ENCODE measurements at regions not wholly inside any gene's neighbourhood (a gene's known extent, or its start where the extent isn't known, plus 50 kb on each side); places are given as distances from the start of the nearest gene placed in this dataset.

DNA sequence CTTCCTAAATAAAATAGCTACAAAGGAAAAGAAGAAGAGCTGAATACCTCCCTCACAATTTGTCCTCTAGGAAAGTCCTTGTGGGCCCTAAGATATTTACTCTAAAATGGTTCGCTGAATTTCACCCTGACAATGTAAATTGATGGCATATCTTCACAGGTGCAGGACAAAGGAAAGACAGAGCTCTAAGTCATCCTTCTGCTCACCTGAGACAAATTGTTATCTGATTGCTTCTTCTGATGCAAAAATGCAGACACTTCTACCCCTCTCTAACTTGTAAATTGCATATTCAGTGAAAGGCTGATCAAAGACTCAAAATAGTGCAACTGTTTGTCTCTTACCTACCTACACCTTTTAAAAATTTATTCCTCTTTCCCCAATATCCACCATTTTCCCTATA lies 747.2 kb upstream of the PRR20A start:
- CTCF ChIA-PET, result no interaction called here
- Histone ChIP-seq H3K27me3 (ENCODE audit: control insufficient read depth, insufficient read depth, low read length) (no peaks in the 10 kb centered on the region), H3K9me3 (ENCODE audit: control insufficient read depth, insufficient read depth, low read length) (no peaks in the 10 kb centered on the region), H3K27ac (ENCODE audit: low read depth, low read length) (no peak overlapping the region), H3K4me3 (ENCODE audit: low read depth, low read length) (no peak overlapping the region)
- TF ChIP-seq, protein P1, sequence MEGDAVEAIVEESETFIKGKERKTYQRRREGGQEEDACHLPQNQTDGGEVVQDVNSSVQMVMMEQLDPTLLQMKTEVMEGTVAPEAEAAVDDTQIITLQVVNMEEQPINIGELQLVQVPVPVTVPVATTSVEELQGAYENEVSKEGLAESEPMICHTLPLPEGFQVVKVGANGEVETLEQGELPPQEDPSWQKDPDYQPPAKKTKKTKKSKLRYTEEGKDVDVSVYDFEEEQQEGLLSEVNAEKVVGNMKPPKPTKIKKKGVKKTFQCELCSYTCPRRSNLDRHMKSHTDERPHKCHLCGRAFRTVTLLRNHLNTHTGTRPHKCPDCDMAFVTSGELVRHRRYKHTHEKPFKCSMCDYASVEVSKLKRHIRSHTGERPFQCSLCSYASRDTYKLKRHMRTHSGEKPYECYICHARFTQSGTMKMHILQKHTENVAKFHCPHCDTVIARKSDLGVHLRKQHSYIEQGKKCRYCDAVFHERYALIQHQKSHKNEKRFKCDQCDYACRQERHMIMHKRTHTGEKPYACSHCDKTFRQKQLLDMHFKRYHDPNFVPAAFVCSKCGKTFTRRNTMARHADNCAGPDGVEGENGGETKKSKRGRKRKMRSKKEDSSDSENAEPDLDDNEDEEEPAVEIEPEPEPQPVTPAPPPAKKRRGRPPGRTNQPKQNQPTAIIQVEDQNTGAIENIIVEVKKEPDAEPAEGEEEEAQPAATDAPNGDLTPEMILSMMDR (IDR thresholded peaks at IDR 0.05; ENCODE audit: low read depth, low read length), result no peak
- DNase-seq (ENCODE audit: low read depth, low spot score), result no peak
- POLR2A ChIA-PET, result no interaction called here

DNA sequence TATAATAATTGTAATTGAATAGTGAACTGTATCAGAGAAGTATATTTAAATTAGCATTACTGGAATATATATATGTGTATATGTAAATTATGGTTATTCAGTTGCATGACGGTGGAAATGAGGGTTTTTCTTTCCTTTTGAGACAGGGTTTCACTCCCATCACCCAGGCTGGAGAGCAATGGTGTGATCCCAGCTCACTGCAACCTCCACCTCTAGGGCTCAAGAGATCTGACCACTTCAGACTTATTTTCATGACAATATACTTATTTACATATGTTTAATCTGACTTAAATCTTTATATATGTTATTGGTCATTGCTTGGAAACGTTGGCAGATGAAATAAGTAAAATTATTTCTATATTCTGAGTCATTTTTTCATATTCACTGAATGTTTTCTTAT lies 744.4 kb upstream of the PRR20A start:
- H3K27me3 ChIP-seq (ENCODE audit: control insufficient read depth, insufficient read depth, low read length), result no peaks in the 10 kb centered on the region
- ChIA-PET POLR2A (no interaction called here), CTCF (no interaction called here)
- TF ChIP-seq, protein P1 (IDR thresholded peaks at IDR 0.05; ENCODE audit: low read depth, low read length), result no peak
- H3K9me3 ChIP-seq (ENCODE audit: control insufficient read depth, insufficient read depth, low read length), result peaks cover 9% of the 10 kb centered on the region
- no peak for DNase-seq (ENCODE audit: low read depth, low spot score)
- H3K27ac ChIP-seq (ENCODE audit: low read depth, low read length), result no peak overlapping the region
- no peak overlapping the region for H3K4me3 ChIP-seq (ENCODE audit: low read depth, low read length)

DNA sequence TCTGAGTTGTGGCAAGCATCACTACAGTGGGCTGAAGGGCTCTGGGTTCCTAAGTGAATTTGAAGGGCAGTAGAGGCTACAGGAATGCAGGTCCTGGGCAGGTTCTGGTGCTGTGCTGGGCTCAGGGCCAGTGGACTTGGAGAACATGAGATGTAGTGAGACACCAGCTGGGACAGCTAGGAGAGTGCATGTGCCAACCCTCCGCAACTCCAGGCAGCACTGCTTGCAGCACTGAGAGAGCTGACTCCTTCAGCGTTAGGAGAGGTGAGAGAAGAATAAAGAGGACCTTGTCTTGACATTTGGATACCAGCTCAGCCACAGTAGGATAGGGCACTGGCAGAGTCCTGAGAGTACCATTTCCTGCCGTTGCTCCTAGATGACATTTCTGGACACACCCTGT lies 739.9 kb upstream of the PRR20A start:
- DNase-seq (ENCODE audit: low read depth, low spot score), result no peak
- Histone ChIP-seq H3K27me3 (ENCODE audit: control insufficient read depth, insufficient read depth, low read length) (no peaks in the 10 kb centered on the region), H3K4me3 (ENCODE audit: low read depth, low read length) (no peak overlapping the region), H3K27ac (ENCODE audit: low read depth, low read length) (no peak overlapping the region), H3K9me3 (ENCODE audit: control insufficient read depth, insufficient read depth, low read length) (peaks cover 29% of the 10 kb centered on the region)
- POLR2A ChIA-PET, result no interaction called here
- CTCF ChIA-PET, result no interaction called here
- TF ChIP-seq, protein P1 (IDR thresholded peaks at IDR 0.05; ENCODE audit: low read depth, low read length), result no peak

DNA sequence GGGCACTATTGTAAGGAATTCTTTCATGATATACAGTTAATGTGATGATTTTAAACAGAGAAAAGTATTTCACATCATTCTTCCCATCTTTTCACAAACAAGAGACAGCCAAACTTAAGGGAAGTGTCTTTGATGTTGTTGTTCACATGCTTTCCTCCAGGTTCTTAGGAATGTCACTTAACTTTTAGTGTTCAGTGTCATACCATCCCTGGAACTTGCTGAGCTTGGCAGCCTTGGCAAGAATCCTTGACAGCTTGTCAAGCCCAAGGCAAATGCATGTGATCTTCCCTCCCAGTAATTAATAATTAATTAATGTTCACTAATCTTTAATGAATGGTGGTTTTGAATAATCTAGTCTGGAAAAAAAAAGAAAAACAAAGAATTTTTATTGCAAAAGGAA lies 727.9 kb upstream of the PRR20A start:
- Histone ChIP-seq H3K27ac (ENCODE audit: low read depth, low read length) (no peak overlapping the region), H3K9me3 (ENCODE audit: control insufficient read depth, insufficient read depth, low read length) (peaks cover 3% of the 10 kb centered on the region), H3K27me3 (ENCODE audit: control insufficient read depth, insufficient read depth, low read length) (no peaks in the 10 kb centered on the region), H3K4me3 (ENCODE audit: low read depth, low read length) (no peak overlapping the region)
- POLR2A ChIA-PET, result no interaction called here
- DNase-seq (ENCODE audit: low read depth, low spot score), result no peak
- CTCF ChIA-PET, result no interaction called here
- TF ChIP-seq, protein P1 (IDR thresholded peaks at IDR 0.05; ENCODE audit: low read depth, low read length), result no peak

DNA sequence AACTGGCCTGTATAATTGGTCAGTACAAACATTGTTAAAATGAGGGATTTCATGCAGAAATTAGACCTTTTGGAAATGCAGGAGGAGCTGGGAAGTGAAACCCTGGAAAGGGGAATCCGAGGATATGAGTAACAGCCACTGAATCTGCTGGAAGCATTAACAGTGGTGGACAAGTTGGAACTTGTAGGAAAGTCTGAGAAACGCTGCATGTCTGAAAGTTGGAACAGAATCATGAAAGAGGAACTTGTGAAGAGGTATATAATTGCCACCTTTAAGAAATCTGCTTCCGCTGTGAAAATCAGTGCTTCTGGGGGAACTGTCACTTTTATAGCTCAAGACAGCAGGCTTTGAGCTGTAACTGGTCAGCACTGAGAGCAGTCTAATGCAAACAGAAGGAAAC lies 716.5 kb upstream of the PRR20A start:
- ChIA-PET CTCF (no interaction called here), POLR2A (no interaction called here)
- Histone ChIP-seq H3K27me3 (ENCODE audit: control insufficient read depth, insufficient read depth, low read length) (no peaks in the 10 kb centered on the region), H3K27ac (ENCODE audit: low read depth, low read length) (no peak overlapping the region), H3K9me3 (ENCODE audit: control insufficient read depth, insufficient read depth, low read length) (peaks cover 4% of the 10 kb centered on the region; the same call in 1 of the 2 replicates), H3K4me3 (ENCODE audit: low read depth, low read length) (no peak overlapping the region)
- TF ChIP-seq, protein P1 (IDR thresholded peaks at IDR 0.05; ENCODE audit: low read depth, low read length), result no peak
- DNase-seq (ENCODE audit: low read depth, low spot score), result no peak

All from AG04450 (cell line).